ENCODE measurements at regions not wholly inside any gene's neighbourhood (a gene's known extent, or its start where the extent isn't known, plus 50 kb on each side); places are given as distances from the start of the nearest gene placed in this dataset.
A peak's percentile ranks its signal among the peaks of the same experiment; 100 is the strongest.

DNA sequence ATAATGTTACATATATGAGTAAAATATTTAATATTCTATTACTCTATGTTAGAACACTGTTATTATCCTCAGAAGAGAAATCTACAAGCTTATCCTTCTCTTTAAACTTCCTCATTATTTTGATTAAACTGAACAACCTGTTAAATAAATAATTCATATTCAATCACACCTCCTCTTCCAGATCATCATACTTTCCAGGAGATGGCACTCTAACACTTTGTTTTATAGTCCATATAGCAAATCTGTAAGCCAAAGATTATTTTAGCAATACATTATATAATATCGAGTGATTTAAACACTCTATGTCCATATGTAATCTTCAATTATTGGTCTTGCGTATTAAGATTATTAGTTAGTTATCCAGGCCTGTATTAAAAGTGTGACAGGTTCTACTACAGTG is 694.1 kb downstream of the ANKRD7 start:
- TF ChIP-seq, protein P1, sequence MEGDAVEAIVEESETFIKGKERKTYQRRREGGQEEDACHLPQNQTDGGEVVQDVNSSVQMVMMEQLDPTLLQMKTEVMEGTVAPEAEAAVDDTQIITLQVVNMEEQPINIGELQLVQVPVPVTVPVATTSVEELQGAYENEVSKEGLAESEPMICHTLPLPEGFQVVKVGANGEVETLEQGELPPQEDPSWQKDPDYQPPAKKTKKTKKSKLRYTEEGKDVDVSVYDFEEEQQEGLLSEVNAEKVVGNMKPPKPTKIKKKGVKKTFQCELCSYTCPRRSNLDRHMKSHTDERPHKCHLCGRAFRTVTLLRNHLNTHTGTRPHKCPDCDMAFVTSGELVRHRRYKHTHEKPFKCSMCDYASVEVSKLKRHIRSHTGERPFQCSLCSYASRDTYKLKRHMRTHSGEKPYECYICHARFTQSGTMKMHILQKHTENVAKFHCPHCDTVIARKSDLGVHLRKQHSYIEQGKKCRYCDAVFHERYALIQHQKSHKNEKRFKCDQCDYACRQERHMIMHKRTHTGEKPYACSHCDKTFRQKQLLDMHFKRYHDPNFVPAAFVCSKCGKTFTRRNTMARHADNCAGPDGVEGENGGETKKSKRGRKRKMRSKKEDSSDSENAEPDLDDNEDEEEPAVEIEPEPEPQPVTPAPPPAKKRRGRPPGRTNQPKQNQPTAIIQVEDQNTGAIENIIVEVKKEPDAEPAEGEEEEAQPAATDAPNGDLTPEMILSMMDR (IDR thresholded peaks at IDR 0.05) = peak; percentile 41; the same call in 2 of the 3 replicates
- TF ChIP-seq MYC (IDR thresholded peaks at IDR 0.05; ENCODE audit: borderline replicate concordance, low read length) (no peak), JUN (IDR thresholded peaks at IDR 0.05) (no peak), CHD4 (IDR thresholded peaks at IDR 0.05; ENCODE audit: borderline replicate concordance) (no peak), POLR2A (IDR thresholded peaks at IDR 0.05; ENCODE audit: low read length) (no peak), MAZ (IDR thresholded peaks at IDR 0.05; ENCODE audit: borderline replicate concordance, low read depth, low read length) (no peak), RFX5 (IDR thresholded peaks at IDR 0.05) (no peak), ZFP36 (IDR thresholded peaks at IDR 0.05; ENCODE audit: borderline replicate concordance, partially characterized antibody) (no peak), EP300 (IDR thresholded peaks at IDR 0.05) (no peak), NFE2L2 (conservative IDR thresholded peaks at IDR 0.05; ENCODE audit: low read length) (no peak), RCOR1 (IDR thresholded peaks at IDR 0.05; ENCODE audit: low read depth, low read length) (no peak), CEBPB (IDR thresholded peaks at IDR 0.05) (no peak)
- TF ChIP-seq, protein P2, sequence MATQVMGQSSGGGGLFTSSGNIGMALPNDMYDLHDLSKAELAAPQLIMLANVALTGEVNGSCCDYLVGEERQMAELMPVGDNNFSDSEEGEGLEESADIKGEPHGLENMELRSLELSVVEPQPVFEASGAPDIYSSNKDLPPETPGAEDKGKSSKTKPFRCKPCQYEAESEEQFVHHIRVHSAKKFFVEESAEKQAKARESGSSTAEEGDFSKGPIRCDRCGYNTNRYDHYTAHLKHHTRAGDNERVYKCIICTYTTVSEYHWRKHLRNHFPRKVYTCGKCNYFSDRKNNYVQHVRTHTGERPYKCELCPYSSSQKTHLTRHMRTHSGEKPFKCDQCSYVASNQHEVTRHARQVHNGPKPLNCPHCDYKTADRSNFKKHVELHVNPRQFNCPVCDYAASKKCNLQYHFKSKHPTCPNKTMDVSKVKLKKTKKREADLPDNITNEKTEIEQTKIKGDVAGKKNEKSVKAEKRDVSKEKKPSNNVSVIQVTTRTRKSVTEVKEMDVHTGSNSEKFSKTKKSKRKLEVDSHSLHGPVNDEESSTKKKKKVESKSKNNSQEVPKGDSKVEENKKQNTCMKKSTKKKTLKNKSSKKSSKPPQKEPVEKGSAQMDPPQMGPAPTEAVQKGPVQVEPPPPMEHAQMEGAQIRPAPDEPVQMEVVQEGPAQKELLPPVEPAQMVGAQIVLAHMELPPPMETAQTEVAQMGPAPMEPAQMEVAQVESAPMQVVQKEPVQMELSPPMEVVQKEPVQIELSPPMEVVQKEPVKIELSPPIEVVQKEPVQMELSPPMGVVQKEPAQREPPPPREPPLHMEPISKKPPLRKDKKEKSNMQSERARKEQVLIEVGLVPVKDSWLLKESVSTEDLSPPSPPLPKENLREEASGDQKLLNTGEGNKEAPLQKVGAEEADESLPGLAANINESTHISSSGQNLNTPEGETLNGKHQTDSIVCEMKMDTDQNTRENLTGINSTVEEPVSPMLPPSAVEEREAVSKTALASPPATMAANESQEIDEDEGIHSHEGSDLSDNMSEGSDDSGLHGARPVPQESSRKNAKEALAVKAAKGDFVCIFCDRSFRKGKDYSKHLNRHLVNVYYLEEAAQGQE (IDR thresholded peaks at IDR 0.05) = no peak
- TF ChIP-seq, protein P3, sequence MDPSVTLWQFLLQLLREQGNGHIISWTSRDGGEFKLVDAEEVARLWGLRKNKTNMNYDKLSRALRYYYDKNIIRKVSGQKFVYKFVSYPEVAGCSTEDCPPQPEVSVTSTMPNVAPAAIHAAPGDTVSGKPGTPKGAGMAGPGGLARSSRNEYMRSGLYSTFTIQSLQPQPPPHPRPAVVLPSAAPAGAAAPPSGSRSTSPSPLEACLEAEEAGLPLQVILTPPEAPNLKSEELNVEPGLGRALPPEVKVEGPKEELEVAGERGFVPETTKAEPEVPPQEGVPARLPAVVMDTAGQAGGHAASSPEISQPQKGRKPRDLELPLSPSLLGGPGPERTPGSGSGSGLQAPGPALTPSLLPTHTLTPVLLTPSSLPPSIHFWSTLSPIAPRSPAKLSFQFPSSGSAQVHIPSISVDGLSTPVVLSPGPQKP (IDR thresholded peaks at IDR 0.05; ENCODE audit: low read depth, low read length) = no peak
